GM12873 (cell line): ENCODE measurements at regions not wholly inside any gene's neighbourhood (a gene's known extent, or its start where the extent isn't known, plus 50 kb on each side); places are given as distances from the start of the nearest gene placed in this dataset.

Source experiments
- CTCF ChIP-seq: IDR thresholded peaks from 2 replicates; pipeline ENCODE4 v1.5.1; 2012; ENCODE audit warnings: low read depth, mild to moderate bottlenecking, moderate library complexity, low read length, control low read depth; ENCODE audit not compliant: insufficient read depth; ENCODE audit errors: missing control alignments

DNA sequence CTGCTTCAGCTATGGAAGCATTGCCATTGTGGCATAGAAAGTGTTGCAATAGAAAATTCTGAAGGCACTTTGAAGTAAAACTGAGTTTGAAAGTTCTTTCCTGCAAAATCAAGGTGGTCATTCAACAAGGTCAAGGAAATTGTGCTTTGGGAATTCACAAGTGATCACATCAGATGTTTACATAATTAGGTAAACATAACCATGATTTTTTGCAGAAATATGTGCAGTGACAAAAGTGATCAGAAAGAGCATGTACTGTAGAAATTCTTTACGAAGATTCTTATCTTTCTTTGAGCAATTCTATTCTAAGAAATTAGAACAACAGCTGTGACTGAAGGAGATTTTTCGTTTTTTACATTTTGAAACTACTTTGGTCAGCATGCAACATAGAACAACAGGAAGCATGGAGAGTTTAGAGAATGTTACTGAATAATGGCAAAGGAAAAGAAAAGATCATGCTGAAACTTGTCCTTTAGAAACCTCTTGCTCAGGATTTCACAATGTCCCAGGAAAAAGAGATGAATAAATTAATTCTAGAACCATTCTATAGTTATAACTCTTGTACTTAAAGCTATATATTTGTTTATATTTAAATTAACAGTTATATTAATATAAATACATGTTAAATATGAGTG, 643.4 kb upstream of the ARPP21 start:
- no peak for TF ChIP-seq CTCF

GRCh38 chr3:34998902-34999301, 640.4 kb upstream of the ARPP21 start:
- no peak for TF ChIP-seq CTCF

DNA sequence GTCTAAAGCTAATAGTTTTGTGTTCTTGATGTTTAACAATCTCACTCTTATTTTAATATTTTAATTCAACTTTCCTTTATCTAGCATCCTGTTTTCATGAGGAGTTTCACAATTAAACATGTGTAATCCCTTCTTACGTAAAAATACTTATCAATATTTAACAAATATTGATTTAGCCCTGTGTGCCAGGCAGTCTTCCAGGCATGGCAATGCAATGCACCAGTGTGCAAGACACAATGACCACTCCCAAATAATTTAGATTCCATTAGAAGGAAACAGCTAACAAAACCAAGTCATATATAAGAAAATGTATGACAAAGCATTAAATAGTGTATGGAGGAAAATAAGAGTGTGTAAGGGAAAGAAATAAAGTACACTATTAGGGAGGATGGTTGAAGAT, 627.1 kb upstream of the ARPP21 start:
- TF ChIP-seq CTCF: no peak

- TF ChIP-seq CTCF: no peak
These were observed 611.2 kb upstream of the ARPP21 start for GRCh38 chr3:35028157-35028556.

DNA sequence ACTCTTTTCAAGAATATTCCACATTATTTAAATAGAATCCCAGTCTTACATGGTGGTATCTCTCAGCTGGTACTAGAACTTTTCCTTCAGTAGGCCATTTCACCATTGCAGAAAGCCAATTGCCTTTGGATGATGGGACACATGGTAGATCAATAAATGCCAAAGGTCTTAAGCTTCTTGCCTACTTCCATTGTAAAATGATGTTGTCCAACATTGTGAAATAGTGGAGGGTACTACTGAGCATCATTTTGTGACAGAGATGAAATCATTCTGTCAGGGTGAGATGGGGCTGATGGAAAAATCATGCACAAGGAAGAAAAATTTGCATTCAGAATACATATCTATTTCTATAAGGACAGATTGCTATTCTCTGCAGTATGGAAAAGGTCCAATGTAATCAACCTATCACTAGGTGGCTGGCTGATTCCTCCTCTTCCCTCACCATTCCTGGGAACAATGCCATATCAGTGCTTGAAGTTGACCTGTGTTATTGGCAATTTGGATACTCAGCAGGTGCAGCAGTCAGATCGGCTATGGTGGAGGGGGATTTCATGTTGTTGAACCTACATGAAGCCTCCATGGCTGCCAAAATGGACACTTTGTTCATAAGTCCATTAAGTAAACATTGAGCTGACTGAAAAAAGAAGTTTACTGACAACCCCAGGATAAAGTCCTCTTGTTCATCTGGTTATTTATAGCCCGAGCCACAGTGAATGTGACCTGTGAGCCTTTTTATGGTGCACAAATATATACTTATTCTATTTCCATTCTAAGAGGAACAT, 596.9 kb upstream of the ARPP21 start:
- no peak for TF ChIP-seq CTCF

DNA sequence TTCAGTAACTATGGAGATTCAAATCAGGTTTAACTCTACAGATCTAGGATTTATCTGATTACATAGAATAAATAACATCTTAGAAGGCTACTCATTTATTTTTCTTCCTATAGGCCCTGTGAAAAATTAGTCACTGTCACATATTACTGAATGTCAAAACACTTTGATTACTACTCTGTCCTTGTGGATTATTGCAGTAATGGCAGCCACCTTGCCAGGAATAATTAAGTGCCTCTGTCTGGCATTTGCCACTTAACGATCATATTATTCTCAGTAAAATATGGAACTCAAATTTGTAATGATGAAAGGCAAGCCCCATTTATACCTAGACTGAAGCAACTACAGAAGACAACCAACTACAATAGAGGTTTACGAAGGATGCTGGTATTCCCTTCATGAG, 596.3 kb upstream of the ARPP21 start:
- TF ChIP-seq CTCF: no peak

DNA sequence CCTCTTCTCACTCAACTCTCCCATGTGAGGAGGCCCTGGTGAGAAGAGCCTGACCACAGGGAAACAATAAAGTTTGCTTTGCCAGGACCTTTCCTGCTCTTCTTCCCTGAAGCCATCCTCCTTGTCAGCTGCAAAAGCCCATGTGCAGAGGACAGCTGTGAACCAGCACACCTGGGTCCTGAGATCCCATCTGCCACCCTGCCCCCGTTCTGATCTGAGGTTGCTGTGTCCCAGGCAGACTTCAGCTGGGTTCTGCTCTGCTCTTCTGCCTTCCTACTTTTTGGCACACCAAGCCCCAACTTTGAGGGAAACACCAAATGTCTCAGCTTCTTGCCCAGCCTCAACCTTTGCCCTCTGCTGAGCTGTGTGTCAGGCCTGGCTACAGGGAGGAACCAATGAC, 595.1 kb upstream of the ARPP21 start:
- TF ChIP-seq CTCF: no peak
